ENCODE measurements at regions not wholly inside any gene's neighbourhood (a gene's known extent, or its start where the extent isn't known, plus 50 kb on each side); places are given as distances from the start of the nearest gene placed in this dataset.

GRCh38 chrX:9163214-9163709, 129.3 kb upstream of the FAM9B start:
- Histone ChIP-seq H3K4me3 (no peak overlapping the region), H3K27me3 (no peaks in the 10 kb centered on the region), H3K27ac (no peak overlapping the region), H3K36me3 (no peaks in the 10 kb centered on the region), H3K4me1 (no peaks in the 10 kb centered on the region), H3K9me3 (peaks cover 0 to 2% (median 0%) of the 10 kb centered on the region in 4 donors)
- 26 to 46% methylated on average over 5 of the region's 5 CpGs for WGBS, 2 donors
- intact Hi-C loops (cut with DNase I) = no loop called here
- no peak for TF ChIP-seq EP300 (IDR thresholded peaks at IDR 0.05)
- no peak for TF ChIP-seq POLR2AphosphoS5 (IDR thresholded peaks at IDR 0.05)
- TF ChIP-seq CTCF (IDR thresholded peaks at IDR 0.05) = no peak
- no peak for TF ChIP-seq POLR2A (IDR thresholded peaks at IDR 0.05)
- DNase-seq = no peak

DNA sequence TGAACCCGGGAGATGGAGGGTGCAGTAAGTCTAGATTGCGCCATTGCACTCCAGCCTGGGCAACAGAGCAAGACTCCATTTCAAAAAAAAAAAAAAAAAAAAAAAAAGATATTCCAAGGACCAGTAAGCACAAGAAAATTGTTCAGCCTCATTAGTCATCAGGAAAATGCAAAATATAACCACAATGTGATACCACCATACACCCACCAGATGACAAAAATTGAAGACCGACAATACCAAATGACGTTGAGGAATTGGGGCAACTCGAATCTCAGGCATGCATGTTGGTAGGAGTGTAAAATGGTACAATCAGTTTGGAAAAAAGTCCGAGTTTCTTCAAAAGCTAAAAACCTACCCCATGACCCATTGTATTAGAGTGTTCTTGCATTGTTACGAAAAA, 130.2 kb upstream of the FAM9B start:
- no peaks in the 10 kb centered on the region for H3K27me3 ChIP-seq
- H3K9me3 ChIP-seq = peaks cover 0 to 2% (median 0%) of the 10 kb centered on the region in 4 donors
- intact Hi-C loops (cut with DNase I) = no loop called here
- H3K36me3 ChIP-seq = no peaks in the 10 kb centered on the region
- TF ChIP-seq POLR2A (IDR thresholded peaks at IDR 0.05) (no peak), POLR2AphosphoS5 (IDR thresholded peaks at IDR 0.05) (no peak), EP300 (IDR thresholded peaks at IDR 0.05) (no peak), CTCF (IDR thresholded peaks at IDR 0.05) (no peak)
- H3K27ac ChIP-seq = no peak overlapping the region
- no peak for DNase-seq
- 79 to 87% methylated on average over 7 of the region's 7 CpGs for WGBS, 2 donors
- H3K4me3 ChIP-seq = no peak overlapping the region
- H3K4me1 ChIP-seq = no peaks in the 10 kb centered on the region

DNA sequence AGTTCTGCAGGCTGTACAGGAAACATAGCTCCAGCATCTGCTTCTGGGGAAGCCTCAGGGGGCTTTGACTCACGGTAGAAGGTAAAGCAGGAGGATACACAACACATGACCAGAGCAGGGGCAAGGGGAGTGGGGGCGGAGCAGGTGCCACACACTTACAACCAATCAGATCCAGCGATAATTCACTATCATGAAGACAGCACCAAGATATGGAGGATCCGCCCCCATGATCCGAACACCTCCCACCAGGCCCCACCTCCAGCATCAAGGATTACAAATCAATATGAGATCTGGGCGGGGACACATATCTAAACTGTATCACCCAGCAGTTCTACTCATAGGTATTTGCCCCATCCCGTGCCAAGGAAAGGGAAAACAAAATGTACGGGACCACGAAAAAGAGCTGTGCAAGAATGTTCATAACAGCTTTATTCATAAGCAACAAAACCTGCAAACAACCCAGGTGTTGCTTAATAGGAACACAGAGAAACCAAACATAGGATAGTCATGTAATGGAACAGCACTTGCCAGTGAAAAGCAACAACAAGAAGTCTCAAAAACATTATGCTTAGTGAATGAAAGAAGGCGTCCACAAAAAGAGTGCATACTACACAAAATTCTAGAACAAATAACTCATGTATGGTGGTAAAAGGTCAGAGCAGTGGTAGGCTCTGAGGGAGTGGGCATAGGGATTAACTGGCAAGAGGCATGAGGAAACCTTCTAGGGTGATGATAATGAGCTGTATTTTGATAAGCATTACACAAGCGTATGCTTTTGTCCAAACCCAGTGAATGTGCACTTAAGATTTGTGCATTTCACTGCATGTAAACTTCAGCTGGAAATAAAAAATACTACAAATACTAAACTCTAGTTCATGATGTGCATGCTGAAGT, 130.9 kb upstream of the FAM9B start:
- Histone ChIP-seq H3K4me3 (no peak overlapping the region), H3K27ac (no peak overlapping the region), H3K36me3 (no peaks in the 10 kb centered on the region), H3K9me3 (peaks cover 0 to 2% (median 0%) of the 10 kb centered on the region in 4 donors), H3K4me1 (no peaks in the 10 kb centered on the region), H3K27me3 (no peaks in the 10 kb centered on the region)
- 79 to 89% methylated on average over 11 of the region's 11 CpGs for WGBS, 2 donors
- intact Hi-C loops (cut with DNase I) = no loop called here
- DNase-seq = no peak
- TF ChIP-seq POLR2AphosphoS5 (IDR thresholded peaks at IDR 0.05) = no peak
- TF ChIP-seq POLR2A (IDR thresholded peaks at IDR 0.05) = no peak
- TF ChIP-seq EP300 (IDR thresholded peaks at IDR 0.05) = no peak
- no peak for TF ChIP-seq CTCF (IDR thresholded peaks at IDR 0.05)

GRCh38 chrX:9166584-9166944, 132.6 kb upstream of the FAM9B start:
- Histone ChIP-seq H3K4me3 (no peak overlapping the region), H3K36me3 (no peaks in the 10 kb centered on the region), H3K27ac (no peak overlapping the region), H3K9me3 (peaks cover 0 to 2% (median 0%) of the 10 kb centered on the region in 4 donors), H3K4me1 (no peaks in the 10 kb centered on the region), H3K27me3 (no peaks in the 10 kb centered on the region)
- 34 to 79% methylated on average over 1 of the region's 1 CpG for WGBS, 2 donors
- no peak for DNase-seq
- intact Hi-C loops (cut with DNase I) = no loop called here
- TF ChIP-seq CTCF (IDR thresholded peaks at IDR 0.05) (no peak), EP300 (IDR thresholded peaks at IDR 0.05) (no peak), POLR2AphosphoS5 (IDR thresholded peaks at IDR 0.05) (no peak), POLR2A (IDR thresholded peaks at IDR 0.05) (no peak)
